Fibroblast of the aortic adventitia (primary cell): ENCODE measurements at regions not wholly inside any gene's neighbourhood (a gene's known extent, or its start where the extent isn't known, plus 50 kb on each side); places are given as distances from the start of the nearest gene placed in this dataset.
"Not testable (repeated sequence)": the region's sequence is repeated elsewhere in the genome, so short reads cannot be mapped to it uniquely, and the experiment has no call there.

Experiments
- DNase-seq: peaks from one replicate; pipeline ENCODE4 v3.0.0-alpha.2; 2010; ENCODE audit warnings: low read depth
- H3K4me3 ChIP-seq: 2 replicates; pipeline ENCODE4 v1.5.1; 2011; ENCODE audit warnings: low read depth, mild to moderate bottlenecking, control low read depth, low read length, moderate library complexity
- TF ChIP-seq, protein P1 (sequence below): IDR thresholded peaks from 2 replicates; pipeline ENCODE4 v1.5.1; 2011; ENCODE audit warnings: mild to moderate bottlenecking, low read length, control low read depth, inconsistent platforms; ENCODE audit not compliant: insufficient read depth

DNA sequence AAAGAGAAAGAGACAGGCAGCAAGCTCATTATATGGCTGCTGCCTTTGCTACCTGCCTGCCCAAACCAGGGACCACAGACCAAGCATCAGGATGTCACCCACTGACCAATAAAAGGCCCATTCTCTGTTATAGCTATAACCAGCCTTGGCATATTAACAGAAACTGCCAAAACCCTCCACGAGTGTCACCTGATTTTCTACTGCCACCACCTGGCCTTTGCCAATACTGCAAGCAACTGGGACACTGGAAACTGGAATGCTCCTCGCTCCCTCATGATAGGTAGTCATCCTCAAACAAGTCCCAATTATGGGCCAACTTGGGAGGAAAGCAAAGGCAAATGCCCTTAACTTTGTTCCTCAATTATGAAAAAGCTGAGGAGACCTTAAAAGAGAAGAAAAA is 76.0 kb downstream of the SPIN4 start:
- no peak overlapping the region for H3K4me3 ChIP-seq
- TF ChIP-seq, protein P1, sequence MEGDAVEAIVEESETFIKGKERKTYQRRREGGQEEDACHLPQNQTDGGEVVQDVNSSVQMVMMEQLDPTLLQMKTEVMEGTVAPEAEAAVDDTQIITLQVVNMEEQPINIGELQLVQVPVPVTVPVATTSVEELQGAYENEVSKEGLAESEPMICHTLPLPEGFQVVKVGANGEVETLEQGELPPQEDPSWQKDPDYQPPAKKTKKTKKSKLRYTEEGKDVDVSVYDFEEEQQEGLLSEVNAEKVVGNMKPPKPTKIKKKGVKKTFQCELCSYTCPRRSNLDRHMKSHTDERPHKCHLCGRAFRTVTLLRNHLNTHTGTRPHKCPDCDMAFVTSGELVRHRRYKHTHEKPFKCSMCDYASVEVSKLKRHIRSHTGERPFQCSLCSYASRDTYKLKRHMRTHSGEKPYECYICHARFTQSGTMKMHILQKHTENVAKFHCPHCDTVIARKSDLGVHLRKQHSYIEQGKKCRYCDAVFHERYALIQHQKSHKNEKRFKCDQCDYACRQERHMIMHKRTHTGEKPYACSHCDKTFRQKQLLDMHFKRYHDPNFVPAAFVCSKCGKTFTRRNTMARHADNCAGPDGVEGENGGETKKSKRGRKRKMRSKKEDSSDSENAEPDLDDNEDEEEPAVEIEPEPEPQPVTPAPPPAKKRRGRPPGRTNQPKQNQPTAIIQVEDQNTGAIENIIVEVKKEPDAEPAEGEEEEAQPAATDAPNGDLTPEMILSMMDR, result peak; percentile 62
- peak; percentile 16 for DNase-seq

GRCh38 chrX:63270873-63271272 is 80.3 kb downstream of the SPIN4 start:
- TF ChIP-seq, protein P1, result no peak
- DNase-seq, result no peak
- H3K4me3 ChIP-seq, result no peak overlapping the region

GRCh38 chrX:63258144-63258543 is 93.0 kb downstream of the SPIN4 start:
- DNase-seq, result peak; percentile 39
- no peak overlapping the region for H3K4me3 ChIP-seq
- TF ChIP-seq, protein P1, result no peak

DNA sequence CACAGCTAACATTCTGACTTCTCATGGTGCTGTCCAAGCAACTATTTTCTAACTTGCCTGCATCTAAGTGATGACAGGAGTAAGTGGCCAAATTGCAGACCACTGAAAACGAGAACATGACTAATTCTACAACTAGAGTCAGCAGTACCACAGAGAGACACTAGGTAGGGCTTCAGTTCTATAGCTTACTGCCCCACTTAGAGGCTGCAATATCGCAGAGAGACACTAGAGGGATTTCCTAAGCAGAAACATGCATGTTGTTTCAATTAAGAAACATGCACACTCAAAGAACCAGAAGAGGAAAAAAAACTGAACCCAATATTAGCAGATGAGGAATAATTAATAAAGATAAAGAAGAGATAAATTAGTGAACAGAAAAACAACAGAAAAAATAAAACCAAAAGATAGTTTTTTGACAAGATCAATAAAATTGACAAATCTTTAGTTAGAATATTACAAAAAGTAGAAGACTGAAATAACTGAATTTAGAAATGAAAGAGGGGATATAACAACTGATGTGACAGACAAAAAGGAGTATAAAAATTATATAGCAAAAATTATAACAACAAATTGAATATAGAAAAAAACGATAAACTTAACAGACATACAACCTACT is 100.8 kb downstream of the SPIN4 start:
- peak; percentile 87 for DNase-seq
- TF ChIP-seq, protein P1, result peak; percentile 96

DNA sequence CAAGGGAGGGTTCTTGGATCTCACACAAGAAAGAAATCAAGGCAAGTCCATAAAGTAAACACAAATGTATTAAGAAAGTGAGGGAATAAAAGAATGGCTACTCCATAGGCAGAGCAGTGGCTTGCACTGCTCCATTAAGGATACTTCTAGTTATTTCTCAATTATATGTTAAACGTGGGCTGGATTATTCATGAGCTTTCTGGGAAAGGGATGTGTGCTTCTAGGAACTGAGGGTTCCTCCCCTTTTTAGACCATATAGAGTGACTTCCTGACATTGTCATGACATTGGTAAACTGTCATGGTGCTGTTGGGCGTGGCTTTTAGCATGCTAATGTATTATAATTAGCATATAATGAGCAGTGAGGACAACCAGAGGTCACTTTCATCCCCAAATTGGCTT is 108.4 kb downstream of the SPIN4 start:
- H3K4me3 ChIP-seq, DNase-seq: not testable (repeated sequence)

More for the DNA sequence above, 100.8 kb downstream of the SPIN4 start:
- no peak overlapping the region for H3K4me3 ChIP-seq

DNA sequence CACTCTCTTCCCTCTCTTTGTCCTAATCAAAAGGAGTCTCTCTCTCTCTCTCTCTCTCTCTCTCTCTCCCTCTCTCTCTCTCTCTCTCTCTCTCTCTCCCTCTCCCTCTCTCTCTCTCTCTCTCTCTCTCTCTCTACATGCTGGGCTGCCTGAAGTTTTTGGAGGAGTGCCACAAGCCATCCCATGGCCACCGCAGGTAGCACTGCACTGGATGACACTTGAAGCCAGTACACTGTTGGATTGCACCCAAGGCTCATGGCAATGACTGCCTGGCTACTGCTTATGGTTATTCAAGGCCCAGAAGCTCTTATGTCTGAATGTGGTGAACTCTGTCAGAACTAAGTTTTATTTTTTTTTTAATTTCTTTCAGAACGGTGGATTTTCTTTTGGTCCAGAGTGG is 115.2 kb downstream of the SPIN4 start:
- DNase-seq, H3K4me3 ChIP-seq: not testable (repeated sequence)

DNA sequence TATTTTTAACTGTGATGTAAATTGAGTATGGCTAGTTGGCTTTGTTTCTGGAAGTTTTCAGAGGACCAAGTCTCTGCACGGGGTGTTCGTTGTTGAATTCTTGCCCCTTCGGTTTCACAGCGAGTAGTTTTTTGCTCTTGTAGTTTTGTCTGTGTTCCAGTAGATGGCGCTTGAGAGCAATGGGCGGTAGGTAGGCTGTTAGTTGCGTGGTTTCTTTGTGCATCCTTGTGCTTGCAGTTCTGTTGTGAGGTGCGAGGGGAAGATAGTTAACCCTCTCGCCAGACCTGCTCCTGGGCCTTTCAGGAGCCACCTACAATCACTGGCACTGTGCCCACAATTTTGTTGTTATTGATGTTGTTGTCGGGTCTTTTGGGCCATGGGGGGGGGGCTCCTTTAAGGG is 118.1 kb downstream of the SPIN4 start:
- H3K4me3 ChIP-seq, DNase-seq: not testable (repeated sequence)

- not testable (repeated sequence) for DNase-seq, H3K4me3 ChIP-seq
These were observed 132.9 kb downstream of the SPIN4 start for GRCh38 chrX:63218202-63218601.

GRCh38 chrX:63217549-63217948 is 133.6 kb downstream of the SPIN4 start:
- not testable (repeated sequence) for DNase-seq, H3K4me3 ChIP-seq

DNA sequence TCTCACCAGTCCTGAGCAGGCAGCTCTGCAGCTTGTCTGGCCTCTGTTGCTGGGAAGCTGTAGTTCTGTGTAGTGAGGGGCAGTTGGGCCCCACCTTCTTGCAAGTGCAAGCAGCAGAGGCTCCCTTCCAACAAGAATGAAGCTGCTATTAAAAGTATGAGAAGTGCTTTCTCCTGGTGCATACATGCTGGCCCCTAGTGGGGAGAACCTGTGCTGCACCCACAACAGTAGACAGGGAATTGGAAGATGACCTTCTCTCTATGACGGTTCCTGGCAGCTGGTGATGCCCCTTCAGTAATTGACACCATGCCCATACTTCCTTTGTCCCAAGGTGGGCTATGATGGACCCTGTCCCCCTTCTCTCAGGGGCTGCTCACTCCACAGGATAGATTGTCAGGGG is 141.5 kb downstream of the SPIN4 start:
- not testable (repeated sequence) for DNase-seq

GRCh38 chrX:63209128-63209527 is 142.0 kb downstream of the SPIN4 start:
- DNase-seq, result not testable (repeated sequence)

More for the DNA sequence above, 141.5 kb downstream of the SPIN4 start:
- not testable (repeated sequence) for H3K4me3 ChIP-seq

GRCh38 chrX:63204266-63205074 is 146.7 kb downstream of the SPIN4 start:
- not testable (repeated sequence) for H3K4me3 ChIP-seq, DNase-seq

More at GRCh38 chrX:63209128-63209527, 142.0 kb downstream of the SPIN4 start:
- H3K4me3 ChIP-seq, result not testable (repeated sequence)

GRCh38 chrX:63201987-63202386 is 149.1 kb downstream of the SPIN4 start:
- not testable (repeated sequence) for DNase-seq, H3K4me3 ChIP-seq

DNA sequence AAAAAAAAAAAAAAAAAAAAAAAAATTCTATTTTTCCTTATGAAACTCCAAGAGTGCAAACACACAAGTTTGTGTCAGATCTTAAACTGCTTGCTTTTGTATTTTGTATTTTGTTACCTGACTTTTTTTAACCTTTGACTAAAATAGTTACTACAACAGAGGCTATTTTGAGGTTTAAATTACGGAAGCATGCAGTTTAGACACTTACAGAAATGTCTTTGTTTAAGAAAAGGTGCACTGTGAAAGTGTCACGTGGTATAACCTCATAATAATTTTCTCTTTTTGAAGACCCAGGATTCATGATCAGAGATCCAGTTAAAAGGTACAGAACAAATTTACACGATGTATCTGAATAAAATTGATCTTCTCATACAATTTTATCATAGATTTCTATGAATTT is 152.4 kb downstream of the SPIN4 start:
- not testable (repeated sequence) for DNase-seq, H3K4me3 ChIP-seq
